ENCODE measurements at regions not wholly inside any gene's neighbourhood (a gene's known extent, or its start where the extent isn't known, plus 50 kb on each side); places are given as distances from the start of the nearest gene placed in this dataset.

DNA sequence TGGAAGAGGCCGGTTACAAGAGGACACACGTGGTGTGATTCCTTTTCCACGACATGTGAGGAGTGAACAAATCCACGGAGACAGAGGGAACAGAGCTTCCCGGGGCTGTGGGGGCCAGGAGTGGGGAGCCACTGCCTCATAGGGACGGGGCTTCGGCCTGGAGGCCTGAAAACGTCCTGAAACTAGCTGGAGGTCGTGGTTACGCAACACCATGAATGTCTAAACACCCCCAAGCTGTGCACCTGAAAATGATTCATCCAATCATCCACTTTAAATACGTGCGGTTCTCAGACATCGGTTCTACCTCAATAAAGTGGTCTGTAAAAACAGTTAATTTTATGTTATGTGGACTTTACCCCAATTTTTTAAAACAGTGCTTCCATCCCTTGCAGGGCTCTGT is 65.3 kb upstream of the PPP1R26 start:
- no peak for DNase-seq

DNA sequence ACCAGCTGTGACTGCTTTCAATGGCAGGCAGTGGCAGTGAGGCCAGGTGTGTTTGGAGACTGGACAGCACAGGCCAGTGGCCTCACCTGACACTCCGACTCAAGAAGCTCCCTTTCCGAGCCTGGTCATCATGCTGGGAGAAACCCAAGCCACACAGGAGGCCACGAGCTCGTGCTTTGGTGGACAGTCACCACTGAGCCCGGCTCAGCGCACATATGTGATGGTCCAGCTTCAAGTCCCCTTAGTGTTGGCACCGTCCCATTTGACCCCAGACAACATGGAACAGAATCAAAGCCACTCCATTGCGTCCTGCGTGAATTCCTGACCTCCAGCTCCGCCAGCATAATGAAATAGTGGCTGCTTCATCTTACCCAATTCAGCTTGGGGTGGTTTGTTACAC is 64.0 kb upstream of the PPP1R26 start:
- DNase-seq = no peak

DNA sequence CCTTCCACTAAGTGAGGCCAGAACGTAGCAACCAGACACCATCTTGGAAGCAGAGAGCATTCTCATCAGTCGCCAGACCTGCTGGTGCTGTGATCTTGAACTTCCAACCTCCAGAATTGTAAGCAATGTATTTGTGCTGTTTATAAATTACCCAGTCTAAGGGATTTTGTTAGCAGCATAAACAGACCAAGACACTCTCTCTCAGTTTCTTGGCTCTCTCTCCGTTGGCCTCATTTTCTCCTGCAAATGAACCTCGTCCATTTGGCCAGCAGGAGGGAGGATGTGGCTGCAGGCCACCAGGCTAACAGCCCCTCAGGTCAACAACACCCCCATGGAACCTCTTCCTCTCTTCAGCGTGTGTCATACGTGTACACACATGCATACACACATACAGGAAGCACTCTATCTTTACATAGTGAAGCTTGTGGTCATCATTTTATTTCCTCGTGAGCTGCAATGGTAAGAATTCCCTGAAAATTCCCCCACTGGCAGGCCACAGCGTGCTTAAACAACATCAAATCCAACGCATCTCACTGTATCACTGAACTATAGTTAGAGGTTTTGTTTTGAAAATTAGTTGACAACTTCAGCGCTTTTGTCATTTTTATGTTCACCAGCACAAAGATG is 62.8 kb upstream of the PPP1R26 start:
- no peak for DNase-seq

DNA sequence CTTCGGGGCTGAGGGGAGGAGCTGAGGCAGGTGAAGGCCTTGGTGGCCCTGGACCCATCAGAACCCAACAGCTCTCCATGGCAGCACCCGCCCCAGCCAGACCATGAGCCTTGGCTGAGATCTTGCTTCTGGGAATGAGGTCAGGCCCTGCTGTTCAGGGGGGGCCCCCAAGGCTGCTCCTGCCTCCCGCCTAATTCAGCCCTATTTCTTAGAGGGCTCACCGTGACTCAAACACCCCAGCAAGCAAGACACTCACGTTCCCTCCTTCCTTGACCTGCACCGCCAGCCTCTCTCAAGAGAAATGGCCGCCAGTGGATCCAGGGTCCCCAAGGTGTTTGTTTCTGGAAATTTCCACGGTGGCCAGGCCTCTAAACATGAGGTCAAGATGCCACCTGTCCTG is 61.4 kb upstream of the PPP1R26 start:
- DNase-seq = no peak

DNA sequence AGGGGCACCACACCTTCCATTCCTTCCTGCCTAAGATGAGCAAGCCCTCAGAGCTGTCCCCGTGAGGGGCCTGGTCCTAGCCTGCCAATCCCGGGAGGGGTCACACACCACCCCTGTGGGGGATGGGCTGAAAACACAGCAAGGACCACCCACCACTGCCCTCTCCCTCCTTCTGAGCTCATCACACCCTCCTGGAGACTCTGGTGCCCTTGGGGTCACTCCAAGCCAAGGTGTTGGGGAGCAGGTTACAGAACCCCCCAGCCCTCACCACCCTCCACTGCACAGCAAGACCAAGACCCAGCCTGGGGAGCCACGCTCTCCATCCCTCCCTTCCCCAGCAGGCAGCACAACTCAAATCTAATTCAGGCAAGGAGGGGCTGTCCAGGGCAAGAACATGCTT is 60.5 kb upstream of the PPP1R26 start:
- DNase-seq = no peak

DNA sequence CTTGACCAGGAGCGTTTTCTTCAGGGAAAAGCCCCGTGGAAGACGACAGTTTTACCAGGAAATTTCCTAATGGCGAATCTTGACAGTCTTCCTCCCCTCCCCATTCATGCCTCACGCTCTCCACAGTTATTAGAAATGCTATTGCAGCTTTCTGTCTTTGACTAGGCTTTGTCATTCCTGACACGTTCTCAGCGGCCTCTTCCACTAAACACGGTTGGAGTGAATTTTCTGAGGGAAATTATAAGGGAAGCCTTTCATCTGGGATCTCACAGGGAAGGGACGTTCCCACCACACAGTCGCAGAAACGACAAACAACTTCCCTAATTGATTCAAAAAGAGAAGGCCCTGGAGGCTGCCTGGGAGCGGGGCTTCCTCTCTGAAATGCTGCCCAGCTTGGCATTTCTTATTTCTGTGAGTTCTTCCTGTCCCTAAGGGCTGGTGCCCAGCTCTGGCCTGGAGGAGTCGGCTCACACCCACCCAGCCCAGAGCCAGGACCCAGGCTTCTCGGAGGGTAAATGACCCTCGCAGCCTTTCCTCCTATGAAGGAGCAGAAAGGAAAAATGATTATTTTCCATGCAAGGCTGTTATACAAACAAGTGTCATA is 57.1 kb upstream of the PPP1R26 start:
- DNase-seq = no peak

DNA sequence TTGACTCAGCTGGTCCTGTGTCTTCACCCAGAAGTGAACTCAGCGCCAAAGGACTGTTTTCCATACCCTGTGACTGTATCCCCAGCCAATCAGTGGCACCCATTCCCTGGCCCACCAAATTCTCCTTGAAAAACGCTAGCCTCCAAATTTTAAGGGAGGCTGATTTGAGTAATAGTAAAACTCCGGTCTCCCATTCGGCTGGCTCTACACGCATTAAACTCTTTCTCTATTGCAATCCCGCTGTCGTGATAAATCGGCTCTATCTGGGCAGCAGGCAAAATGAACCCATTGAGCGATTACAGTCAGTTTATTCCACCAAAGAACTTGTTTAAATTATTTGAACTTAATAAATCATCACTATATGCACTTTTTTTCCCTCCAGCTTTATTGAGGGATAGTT is 55.9 kb upstream of the PPP1R26 start:
- no peak for DNase-seq

Data from activated effector memory CD4-positive, alpha-beta T cell treated with anti-CD3 and anti-CD28 coated beads, Interleukin-2, amount 50 U/mL, for 16 hours (primary cell).